ENCODE measurements at regions not wholly inside any gene's neighbourhood (a gene's known extent, or its start where the extent isn't known, plus 50 kb on each side); places are given as distances from the start of the nearest gene placed in this dataset.
A peak's percentile ranks its signal among the peaks of the same experiment; 100 is the strongest.
"Not testable (repeated sequence)": the region's sequence is repeated elsewhere in the genome, so short reads cannot be mapped to it uniquely, and the experiment has no call there.

DNA sequence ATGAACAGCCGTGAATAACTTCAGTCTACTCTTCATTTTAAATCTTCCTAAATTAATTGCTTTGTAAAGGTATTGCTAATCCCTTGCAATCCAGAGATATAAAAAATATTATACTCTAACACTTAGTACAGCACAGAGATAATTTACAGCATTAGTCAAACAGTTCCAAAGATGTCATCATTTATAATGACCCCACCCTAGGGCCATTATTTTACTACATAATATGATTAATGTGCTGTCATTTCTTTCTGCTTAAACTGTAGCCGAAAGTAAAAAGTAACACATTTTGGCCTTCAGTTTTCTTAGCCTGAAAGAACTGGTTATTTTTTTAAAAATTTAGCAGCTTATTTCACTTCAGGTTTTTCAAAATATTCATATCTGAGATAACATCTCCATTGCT, 256.3 kb upstream of the RFC3 start:
- DNase-seq: no peak

DNA sequence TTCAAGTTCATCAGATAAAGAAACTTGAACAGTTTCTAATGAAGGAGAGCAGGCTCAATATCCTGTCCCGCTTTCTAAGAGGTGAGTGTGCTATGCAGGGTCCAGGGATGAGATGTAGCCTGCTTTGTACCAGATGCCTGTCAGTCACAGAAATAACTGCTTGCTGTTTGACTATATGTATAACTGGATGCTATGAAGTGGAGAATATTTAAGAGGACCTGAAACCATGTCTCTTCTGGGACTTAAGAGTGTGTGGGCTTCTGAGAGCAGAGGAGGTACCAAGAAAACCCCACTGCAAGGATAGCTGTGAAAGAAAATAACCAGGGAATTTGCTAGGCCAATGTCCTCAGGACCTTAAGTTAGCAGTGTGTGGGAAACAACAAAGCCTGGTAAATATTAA, 246.3 kb upstream of the RFC3 start:
- DNase-seq: no peak

DNA sequence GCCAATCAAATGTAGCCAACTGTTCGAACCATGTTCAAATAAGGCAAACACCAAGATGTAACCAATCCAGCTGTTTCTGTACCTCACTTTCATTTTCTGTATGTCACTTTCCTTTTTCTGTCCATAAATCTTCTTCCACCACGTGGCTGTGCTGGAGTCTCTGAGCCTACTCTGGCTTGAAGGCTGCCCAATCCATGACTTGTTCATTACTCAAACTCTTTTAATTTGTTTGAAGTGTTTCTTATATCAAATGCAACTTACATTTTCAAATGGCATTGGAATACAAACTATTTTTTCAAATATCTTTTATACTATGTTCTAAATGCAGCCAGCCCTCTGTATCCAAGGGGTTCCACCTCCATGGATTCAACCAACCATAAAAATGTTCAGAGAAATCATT, 245.6 kb upstream of the RFC3 start:
- not testable (repeated sequence) for DNase-seq

DNA sequence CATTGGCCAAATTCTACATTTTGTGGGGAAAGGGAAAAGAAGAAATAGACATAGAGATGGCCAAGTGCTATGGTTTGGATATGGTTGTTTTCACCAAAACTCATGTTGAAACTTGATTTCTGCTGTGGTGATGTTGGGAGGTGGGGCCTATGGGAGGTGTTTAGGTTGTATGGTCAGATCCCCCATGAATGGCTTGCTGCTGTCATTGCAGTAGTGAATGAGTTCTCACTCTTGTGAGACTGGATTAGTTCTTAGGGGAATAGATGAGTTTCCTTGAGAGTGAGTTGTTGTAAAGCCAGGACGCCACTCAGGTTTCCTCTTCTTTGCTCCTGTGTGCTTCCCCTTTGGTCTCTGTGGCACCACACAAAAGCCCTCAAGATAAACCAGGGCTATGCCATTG, 242.6 kb upstream of the RFC3 start:
- no peak for DNase-seq

DNA sequence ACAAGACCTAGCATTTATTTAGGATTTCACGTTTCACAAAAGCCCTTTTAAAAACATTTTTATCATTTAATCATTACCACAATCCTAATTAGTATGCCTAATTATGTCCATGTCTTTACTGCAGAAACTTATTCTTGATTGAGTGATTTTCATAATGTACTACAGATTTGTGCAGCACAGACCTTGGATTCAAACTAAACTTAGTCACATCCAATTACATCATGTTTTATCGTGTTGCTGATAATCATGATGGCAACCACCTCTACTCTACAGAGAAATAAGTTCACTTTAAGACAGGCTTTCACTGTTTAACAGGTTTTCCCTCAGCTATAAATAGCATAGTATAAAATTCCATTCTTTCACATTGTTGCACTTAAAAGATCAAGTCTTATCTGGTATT, 240.9 kb upstream of the RFC3 start:
- no peak for DNase-seq

DNA sequence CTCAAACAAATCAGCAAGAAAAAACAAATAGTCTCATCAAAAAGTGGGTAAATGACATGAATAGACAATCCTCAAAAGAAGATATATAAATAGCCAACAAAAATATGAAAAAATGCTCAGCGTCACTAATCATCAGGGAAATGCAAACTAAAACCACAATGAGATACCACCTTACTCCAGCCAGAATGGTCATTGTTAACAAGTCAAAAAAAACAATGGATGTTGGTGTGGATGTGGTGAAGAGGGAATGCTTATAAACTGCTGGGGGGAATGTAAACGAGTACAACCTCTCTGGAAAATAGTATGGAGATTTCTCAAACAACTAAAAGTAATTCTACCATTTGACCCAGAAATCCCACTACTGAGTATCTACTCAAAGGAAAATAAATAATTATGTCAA, 239.2 kb upstream of the RFC3 start:
- DNase-seq: no peak

DNA sequence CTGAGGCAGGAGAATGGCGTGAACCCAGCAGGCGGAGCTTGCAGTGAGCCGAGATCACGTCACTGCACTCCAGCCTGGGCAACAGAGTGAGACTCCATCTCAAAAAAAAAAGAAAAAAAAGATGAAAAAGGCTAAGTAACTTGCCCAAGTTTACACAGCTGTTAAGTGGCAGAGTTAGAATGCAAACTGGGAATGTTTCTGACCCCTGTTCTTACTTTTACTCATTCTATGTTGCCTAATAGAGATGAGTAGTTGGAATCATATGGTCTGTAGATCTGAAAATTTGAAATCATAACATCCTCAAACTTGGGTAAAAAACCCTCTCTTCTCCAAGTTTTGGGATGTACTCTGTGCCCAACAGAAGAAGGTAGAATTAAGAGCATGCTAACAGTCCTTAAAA, 235.8 kb upstream of the RFC3 start:
- no peak for DNase-seq

DNA sequence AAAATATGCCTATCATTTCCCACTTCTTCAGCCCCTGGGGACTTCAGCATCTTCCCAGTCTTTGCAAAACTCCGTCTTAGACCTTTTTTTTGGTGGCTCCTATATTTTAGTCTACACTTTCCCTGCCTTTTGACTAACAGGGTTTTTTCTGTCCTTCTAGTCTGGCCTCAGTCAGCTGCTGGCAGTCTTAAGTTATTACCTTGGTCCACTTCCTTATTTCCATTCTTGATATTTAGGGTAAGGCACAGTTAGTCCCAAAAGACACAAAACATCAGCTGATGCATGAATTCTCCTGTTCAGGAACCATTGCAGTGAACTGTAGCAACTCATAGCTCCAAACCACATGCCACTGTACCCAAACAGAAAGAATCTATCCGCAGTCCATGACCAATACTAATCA, 234.6 kb upstream of the RFC3 start:
- no peak for DNase-seq

DNA sequence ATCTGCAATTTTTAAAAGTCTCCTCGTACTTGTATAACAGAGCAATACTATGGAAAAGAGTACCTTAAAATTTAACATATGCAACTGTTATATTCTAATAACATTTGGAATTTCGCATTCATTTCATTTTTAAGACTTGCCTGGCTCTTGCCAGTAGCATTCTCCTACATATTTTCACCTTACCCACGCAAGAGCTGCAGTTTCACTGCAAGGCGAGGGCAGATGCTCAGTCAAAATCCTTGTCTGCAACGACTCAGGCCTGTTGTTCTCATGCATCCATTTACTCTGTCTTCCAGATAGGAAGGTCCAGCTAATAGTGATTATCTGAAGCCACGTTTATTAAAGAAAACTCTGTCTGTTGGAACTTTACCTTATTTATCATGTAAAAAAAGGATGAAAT, 227.0 kb upstream of the RFC3 start:
- no peak for DNase-seq

DNA sequence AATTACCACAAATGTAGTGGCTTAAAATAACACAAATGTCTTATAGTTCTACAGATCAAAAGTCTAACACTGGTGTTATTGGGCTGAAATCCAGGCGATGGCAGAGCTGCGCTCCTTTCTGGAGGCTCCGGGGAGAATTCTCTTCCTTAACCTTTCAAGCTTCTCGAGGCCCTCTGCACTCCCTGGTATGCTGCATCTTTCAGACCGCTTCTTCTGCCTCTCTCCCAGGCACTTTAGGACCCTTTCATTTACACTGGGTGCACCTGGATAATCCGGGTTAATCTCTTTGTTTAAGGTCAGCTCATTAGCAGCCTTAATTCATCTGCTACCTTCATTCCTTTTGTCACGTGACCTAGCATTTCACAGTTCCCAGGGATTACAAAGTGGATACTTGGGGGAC, 211.3 kb upstream of the RFC3 start:
- DNase-seq: no peak

DNA sequence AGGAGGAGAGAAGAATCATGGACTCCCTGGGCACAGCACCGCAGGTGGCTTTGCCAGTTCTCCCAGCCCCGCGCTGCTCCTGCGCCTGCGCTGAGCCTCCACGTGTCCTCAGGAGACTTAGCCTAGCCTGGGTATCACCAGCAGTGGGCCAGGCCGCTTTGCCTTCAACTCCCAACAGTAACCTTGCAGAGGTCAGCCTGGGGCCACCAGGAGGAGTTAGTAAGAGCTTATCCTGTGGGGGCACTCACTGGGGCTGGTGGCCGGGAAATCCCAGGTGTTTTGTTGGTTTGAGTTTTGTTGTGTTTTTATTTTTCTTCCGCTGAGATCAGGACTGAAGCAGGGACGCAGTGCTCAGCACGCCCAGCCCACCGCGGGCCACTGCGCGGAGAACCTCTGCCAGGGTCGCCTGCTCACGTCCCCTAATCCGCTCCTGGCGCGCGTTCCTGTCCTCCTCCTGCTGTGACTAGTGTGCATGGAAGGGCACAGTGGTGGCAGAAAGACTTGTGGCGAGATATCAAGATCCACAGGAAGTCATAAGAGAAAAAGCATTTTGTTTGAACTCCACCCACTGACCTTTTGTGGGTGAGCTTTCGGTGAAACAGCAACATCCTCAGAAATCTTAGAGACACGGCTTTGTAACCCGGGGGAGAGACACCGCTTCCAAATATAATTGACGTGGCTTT, 207.4 kb upstream of the RFC3 start:
- DNase-seq: peak; percentile 66

DNA sequence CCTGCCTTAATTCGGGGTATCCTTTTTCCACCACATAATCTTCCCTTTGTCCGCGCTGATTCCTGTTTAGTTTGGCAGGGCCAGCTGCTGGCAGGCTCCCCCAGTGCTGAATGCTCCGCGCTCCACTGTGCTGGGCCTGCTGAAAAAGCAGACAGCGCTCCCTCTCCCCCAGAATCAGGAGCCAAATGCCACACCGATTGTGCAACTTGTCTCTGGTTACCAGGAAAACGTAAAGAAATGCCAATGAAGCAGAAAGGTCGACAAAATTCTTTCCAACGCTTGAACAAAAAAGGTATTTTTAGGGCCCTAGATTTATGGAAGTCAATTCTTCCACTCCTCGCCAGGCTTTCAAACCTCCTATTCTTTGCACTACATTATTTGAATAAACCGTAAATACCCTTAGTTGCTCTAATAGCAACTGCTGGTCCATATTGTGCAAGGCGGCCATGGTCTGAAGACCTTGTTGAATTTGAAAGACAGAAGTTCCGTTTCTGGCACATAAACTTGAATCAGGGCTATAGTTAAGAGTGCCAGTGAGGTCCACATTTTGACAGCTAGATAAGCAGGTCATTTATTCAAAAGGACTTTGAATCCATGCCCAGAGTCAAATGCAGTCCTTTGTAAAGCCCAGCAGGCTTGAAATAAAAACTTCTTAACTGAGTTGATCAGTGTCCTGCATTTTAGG, 206.7 kb upstream of the RFC3 start:
- no peak for DNase-seq

DNA sequence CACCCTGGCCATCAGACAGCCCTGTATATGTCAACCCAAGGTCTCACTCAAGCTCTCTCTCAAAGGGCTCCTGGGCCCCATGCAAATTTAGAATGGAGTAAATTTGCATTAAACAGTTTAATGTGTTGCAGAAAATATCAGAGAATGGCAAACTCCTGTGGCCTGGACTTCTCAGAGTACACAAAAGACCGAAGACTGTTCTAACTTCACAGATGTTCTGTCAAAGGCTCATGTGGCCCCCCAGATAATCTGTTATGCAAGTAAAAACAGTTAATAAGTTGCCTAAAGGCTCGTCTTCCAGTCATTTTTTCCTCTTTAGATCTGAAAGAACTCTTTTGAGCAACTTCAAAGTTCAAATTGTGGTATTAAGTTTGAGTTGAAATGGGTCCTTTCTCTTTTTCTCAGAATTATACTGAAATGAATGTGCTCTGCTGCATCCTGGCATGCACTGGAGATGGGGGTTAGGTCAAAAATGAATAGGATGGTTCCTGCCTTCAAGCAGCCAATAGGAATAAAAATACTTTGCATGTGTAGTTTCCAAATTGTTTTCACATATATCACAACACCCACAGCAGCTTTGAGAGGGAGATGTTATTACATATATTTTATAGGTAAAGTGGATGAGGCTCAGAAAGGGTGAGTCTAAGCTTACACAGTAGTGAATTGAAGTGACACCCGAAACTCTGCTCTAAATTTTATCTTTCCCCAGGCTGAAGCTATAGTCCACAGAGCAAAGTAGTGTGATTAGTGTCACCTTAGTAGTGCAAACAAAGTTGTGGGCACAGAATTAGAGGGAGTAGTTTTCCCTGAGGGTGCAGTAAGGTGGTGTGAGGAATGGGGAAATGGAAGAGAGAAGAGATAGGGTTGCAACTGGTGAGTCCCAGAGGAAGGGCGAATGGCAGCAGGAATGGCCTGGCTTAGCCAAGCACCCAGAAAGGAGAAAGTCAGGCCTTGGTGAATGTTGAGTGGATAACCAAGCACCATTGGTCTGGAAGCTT, 205.0 kb upstream of the RFC3 start:
- DNase-seq: no peak

DNA sequence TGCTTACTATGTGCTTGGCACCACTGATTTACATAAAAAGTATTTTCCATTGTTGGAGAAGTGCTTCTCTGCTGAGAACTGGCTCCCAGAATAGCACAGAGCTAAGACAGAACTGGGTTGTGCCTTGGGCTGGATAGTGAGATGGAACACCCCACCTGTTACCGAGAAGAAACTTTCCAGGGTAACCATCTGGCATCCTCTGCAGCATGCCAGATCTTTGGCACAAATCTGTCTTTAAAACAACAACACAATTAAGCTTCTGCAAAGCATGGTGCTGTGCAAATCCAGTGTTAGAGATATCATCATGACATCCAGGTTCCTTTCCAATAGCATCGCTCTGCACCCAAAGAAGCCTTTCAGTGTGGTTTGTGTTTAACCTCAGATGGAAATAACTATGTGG, 202.5 kb upstream of the RFC3 start:
- DNase-seq: no peak

DNA sequence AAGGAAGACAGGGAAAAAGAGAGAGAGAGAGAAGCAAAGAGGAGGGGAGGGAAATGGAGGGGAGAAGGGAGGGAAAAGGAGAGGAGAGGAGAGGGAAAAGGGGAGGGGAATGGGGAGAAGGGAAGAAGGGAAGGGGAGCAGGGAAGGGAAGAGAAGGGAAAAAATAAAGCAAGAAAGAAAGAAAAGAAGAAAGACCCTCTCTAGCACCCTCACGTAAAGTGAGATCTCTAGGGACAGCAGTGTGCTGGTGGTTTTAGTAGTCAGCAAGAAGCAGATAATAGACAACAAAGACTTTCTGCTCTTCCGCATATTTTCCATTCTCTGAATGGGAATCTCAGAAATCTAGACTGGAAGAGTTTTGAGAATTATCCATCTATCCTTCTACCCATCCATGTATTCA, 201.8 kb upstream of the RFC3 start:
- no peak for DNase-seq

DNA sequence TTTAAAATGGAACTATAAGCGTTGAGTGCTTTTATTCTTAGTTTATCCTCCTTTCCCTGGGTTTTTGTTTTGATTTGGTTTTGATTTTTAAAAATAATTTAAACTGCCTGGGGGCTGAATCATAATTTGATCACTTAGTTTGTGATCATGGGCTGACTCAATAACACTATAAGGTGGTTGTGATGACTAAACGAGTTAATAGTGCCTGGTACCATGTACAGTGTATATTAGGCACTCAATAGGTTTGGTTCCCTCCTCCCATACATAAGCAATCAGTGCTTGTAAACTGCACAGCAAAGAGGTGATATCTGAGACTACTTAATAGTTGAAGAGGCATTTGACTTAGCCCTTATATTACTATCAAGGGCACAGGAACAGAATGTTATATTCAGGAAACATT, 200.9 kb upstream of the RFC3 start:
- no peak for DNase-seq

DNA sequence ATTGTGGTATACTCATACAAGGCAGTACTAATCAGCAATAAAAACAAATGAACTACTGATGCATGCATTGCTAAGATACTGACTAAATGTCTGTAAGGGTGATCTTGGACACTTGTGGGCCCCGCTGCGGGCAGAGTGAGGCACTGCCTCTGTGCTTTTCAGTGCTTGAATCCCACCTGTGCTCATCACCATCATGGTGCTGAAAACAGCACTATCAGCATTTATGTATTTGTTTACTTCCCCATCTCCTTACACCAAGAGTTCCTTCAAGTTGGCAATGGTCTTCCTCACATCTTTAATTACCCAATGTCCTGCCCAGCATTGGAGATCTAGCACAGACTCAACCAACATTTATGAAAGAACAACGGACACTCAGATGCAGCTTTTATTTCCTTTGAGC, 193.7 kb upstream of the RFC3 start:
- DNase-seq: no peak

DNA sequence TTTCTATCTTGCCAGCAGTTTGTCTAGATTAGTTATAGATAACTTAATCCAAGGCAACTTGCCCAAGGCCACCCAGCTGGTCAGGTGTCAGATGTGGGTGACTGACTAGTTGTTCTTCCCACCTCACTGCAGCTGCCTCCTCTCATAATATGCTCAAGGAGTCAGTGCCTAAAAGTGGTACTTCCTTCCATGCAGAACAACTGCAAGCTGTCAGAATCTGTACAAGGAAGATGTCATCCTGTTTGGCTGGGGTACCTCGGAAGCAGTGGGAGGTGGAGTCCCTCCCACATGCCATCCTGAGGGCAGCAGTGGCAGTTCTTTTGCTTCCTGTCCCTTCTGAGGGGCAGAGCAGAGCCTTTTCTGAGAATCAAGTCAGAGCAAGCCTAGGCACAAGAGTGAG, 193.2 kb upstream of the RFC3 start:
- no peak for DNase-seq

DNA sequence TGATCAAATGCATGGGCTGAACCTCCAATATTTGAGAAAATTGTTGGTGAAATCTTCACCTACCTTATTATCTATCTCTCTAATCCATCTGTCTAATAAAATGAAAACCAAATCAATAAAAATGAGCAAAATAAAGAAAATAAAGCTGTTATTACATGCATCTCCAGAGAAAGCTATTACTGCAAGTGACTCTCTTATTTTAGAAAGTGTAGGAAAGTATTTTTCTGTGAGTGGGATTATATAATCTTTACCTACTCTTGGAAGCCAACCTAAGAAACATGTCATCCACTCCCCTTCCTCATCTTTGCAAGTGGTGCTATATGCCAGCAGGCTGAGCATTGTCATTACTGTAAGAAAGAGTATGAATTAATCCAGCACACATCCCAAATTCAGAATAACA, 191.5 kb upstream of the RFC3 start:
- DNase-seq: no peak

DNA sequence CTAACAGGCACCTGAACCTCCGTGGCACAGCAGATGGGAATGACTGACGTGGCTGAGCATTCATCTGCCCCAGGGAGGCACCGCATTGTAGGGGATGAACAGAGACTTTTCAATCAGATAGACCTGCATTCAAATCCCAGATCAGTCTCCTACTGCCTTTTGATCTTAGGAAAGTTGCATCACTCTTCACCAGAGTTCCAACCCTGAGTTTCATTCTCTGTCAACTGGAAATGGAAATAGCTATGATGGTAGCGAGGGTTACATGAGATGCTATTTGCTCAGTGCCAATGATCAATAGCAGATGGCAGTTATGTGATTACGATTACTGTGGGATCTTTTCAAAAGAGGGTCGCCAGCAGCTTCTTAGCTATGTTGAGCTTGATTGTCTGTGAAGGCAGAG, 189.3 kb upstream of the RFC3 start:
- DNase-seq: no peak

DNA sequence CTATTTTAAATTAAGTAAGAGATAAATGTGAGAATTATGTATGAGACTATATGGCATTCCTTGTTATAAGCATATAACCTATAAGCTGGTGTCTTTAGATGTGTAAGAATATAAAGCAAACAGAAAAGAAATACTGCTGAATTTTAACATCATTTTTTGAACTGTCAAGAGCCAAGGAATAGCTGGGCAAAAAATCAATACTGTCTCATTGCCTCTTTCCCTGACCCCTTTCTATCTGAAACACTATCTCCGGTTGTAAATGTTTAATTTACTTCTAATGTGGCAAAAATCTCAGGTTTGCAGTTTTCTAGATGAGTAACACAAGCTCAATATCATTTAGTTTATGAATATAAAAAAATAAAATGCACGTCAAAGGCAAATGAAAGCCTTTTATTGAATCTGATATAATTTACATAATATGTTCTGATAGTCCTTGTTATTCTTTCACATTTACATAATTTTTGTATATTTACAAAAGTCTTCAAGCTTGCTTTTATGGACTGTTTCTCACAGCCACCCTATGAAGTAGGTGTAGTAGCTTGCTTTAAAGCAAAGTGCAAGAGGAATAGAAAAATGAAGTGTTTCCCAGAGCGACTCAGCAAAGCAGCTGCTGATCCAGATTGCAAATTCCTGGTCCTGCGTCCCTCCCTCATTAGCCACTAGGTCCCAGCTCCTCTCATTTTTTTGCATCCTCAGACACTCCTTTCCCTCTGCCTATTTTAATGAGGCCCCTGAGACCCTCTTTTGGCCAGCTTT, 188.2 kb upstream of the RFC3 start:
- DNase-seq: no peak

DNA sequence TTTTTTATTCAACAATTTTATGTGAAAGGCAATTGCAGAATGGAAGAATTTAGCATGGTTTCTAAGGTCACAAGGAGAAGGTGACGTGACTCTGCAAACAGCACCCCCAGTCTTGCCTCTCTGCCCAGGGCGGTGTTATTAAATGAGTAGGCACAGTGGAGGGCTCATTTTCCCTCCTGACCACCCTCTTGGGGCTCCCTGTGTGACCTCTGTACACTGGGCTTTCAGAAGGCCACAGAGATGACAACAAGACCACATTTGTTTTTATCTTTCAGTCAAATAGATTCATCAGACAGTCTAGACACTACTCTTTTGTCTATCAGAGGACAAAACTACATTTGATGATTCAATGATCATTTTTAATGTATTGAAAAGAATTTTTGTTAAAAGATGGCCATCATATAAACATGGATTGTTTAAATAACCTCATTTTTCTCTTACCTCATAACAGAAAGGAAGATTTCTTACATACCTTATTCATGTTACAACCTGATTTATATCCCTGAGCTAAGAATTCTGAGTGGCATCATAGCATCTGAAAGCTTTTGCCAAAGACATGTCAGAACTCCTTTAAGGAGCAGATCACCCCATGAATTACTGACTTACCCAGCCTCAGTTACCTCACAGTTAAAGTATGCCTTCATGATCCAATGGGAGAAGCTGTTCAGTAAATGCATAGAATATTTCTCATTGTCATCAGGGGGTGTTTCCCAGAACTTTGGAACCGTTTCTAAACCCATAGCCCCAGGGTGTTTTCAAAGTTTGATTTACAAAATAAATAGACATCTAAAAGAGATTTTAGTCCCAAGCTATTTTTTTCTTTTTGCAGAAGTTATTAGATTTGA, 184.0 kb upstream of the RFC3 start:
- DNase-seq: no peak

Measured in stimulated activated CD4-positive, alpha-beta T cell treated with anti-CD3 and anti-CD28 coated beads, Interleukin-2, amount 100 ng/mL, for 24 hours (primary cell).